ENCODE measurements at regions not wholly inside any gene's neighbourhood (a gene's known extent, or its start where the extent isn't known, plus 50 kb on each side); places are given as distances from the start of the nearest gene placed in this dataset.

DNA sequence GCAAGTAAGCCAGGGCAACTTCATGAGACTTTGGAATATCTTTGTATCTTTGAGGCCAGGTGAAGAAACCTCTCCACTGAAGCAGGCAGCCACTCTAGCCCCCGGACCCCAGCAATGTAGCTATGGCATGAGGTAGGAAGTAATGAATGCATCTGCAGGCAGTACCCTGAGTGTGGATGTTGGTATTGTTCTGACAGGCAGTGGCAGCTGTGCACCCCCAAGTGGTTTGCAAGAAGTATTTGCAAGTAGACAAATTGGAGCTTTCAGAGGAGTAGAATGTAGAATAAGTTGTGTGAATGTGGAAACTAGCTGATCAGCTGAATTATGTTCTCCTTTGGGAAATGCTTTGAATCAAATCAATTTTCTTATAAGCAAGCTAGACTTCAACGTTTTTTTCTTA is 194.4 kb upstream of the PGR start:
- no peaks in the 10 kb centered on the region for H3K9me3 ChIP-seq
- no peaks in the 10 kb centered on the region for H3K27me3 ChIP-seq
- no peak overlapping the region for H3K4me3 ChIP-seq

GRCh38 chr11:101321222-101321621 is 191.6 kb upstream of the PGR start:
- H3K36me3 ChIP-seq = no peaks in the 10 kb centered on the region
- DNase-seq = no peak
- H3K27me3 ChIP-seq = no peaks in the 10 kb centered on the region
- no peak overlapping the region for H3K4me3 ChIP-seq
- H3K9me3 ChIP-seq = no peaks in the 10 kb centered on the region

More for the DNA sequence above, 194.4 kb upstream of the PGR start:
- DNase-seq = no peak
- no peaks in the 10 kb centered on the region for H3K36me3 ChIP-seq

GRCh38 chr11:101306721-101307120 is 177.1 kb upstream of the PGR start:
- no peak overlapping the region for H3K4me3 ChIP-seq
- H3K36me3 ChIP-seq = no peaks in the 10 kb centered on the region
- no peak for DNase-seq
- no peaks in the 10 kb centered on the region for H3K9me3 ChIP-seq
- no peaks in the 10 kb centered on the region for H3K27me3 ChIP-seq

GRCh38 chr11:101305496-101305895 is 175.9 kb upstream of the PGR start:
- DNase-seq = no peak
- Histone ChIP-seq H3K4me3 (no peak overlapping the region), H3K27me3 (no peaks in the 10 kb centered on the region), H3K36me3 (no peaks in the 10 kb centered on the region), H3K9me3 (no peaks in the 10 kb centered on the region)

- no peak for DNase-seq
- Histone ChIP-seq H3K4me3 (no peak overlapping the region), H3K36me3 (no peaks in the 10 kb centered on the region), H3K9me3 (no peaks in the 10 kb centered on the region), H3K27me3 (no peaks in the 10 kb centered on the region)
These were observed 169.6 kb upstream of the PGR start for GRCh38 chr11:101299210-101299609.

DNA sequence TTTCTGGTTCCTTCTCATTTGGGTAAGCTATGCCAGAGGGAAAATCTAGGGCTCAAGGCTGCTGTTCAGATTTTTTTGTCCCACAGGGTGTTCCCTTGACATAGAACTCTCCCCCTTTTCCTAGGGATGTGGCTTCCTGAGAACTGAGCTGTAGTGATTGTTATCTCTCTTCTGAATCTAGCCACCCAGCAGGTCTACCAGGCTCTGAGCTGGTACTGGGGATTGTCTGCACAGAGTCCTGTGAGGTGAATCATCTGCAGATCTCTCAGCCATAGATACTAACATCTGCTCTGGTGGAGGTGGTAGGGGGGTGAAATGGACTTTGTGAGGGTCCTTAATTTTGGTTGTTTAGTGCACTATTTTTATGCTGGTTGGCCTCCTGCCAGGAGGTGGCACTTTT is 167.3 kb upstream of the PGR start:
- Histone ChIP-seq H3K4me3 (no peak overlapping the region), H3K27me3 (no peaks in the 10 kb centered on the region), H3K9me3 (no peaks in the 10 kb centered on the region), H3K36me3 (no peaks in the 10 kb centered on the region)
- no peak for DNase-seq

DNA sequence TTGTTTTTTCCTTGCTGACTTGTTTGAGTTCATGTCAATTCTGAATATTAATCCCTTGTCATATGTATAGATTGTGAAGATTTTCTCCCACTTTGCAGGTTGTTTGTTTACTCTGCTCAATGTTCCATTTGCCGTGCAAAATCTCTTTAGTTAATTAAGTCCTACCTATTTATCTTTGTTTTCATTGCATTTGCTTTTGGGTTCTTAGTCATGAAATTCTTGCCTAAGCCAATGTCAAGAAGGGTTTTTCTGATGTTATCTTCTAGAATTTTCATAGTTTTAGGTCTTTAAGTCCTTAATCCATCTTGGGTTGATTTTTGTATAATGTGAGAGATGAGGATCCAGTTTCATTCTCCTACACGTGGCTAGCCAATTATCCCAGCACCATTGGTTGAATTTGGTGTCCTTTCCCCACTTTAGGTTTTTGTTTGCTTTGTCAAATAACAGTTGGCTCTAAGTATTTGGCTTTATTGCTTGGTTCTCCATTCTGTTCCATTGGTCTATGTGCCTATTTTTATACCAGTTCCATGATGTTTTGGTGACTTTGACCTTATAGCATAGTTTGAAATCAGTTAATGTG is 163.1 kb upstream of the PGR start:
- DNase-seq = no peak
- no peaks in the 10 kb centered on the region for H3K27me3 ChIP-seq
- H3K36me3 ChIP-seq = no peaks in the 10 kb centered on the region

DNA sequence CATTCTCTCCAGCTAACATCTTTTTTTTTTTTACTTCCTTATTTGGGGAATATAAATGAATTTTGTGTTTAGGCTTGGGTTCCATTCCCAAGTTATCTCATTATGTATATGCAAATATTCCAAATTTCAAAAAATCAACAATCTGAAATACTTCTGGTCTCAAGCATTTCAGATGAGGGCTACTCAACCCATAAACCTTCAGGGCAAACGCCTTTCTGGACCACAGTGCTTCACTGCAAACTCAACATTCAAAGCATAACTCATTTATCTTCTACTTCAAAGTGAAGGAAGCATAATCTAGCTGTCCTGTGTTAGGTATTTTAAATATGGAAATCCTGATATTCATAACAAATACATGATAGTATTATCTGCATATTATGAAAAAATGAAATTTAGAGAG is 161.7 kb upstream of the PGR start:
- no peaks in the 10 kb centered on the region for H3K36me3 ChIP-seq
- DNase-seq = no peak
- no peak overlapping the region for H3K4me3 ChIP-seq
- no peaks in the 10 kb centered on the region for H3K27me3 ChIP-seq
- no peaks in the 10 kb centered on the region for H3K9me3 ChIP-seq

More for the DNA sequence above, 163.1 kb upstream of the PGR start:
- Histone ChIP-seq H3K9me3 (no peaks in the 10 kb centered on the region), H3K4me3 (no peak overlapping the region)

DNA sequence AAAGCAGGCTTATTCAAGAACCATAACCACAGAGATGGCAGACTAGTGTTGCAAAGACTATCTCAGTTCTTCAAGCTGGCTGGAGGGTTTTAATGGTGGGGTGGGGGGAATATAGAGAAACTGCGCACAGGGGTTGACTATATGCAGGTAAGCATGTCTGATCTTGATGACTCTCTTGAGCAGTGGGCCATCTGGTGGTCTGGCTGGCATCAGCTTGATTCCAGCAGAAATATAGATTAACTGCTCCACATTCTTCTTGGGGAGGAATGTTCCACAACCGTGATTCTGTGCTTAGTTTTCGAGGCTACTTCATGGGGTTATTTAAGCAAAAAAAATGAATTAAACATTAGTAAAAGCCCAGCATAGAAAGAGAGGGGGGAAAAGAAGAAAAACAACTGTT is 158.8 kb upstream of the PGR start:
- no peaks in the 10 kb centered on the region for H3K36me3 ChIP-seq
- no peak overlapping the region for H3K4me3 ChIP-seq
- no peak for DNase-seq
- no peaks in the 10 kb centered on the region for H3K9me3 ChIP-seq
- H3K27me3 ChIP-seq = no peaks in the 10 kb centered on the region

DNA sequence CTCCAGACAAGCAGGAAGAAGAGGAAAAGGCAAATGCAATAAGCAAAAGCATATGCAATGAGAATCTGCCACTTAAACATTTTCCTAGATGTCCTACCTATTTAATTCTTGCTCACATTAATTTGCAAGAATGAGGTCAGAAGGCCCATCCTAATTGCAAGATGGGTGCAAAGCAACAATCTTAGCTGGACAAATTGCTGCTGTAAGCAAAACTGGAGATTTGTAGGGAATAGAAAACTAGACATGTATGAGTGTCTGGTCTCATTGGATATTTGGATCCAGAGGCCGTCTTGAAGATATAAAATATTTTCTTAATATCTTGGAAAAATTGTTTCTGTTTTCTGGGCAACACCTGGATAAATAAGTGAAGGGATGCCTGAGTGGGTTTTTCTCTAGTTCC is 150.1 kb upstream of the PGR start:
- Histone ChIP-seq H3K27me3 (no peaks in the 10 kb centered on the region), H3K9me3 (no peaks in the 10 kb centered on the region), H3K4me3 (no peak overlapping the region), H3K36me3 (no peaks in the 10 kb centered on the region)
- DNase-seq = no peak

- Histone ChIP-seq H3K9me3 (no peaks in the 10 kb centered on the region), H3K36me3 (no peaks in the 10 kb centered on the region), H3K27me3 (no peaks in the 10 kb centered on the region), H3K4me3 (no peak overlapping the region)
- DNase-seq = no peak
These were observed 148.7 kb upstream of the PGR start for GRCh38 chr11:101278286-101278685.

DNA sequence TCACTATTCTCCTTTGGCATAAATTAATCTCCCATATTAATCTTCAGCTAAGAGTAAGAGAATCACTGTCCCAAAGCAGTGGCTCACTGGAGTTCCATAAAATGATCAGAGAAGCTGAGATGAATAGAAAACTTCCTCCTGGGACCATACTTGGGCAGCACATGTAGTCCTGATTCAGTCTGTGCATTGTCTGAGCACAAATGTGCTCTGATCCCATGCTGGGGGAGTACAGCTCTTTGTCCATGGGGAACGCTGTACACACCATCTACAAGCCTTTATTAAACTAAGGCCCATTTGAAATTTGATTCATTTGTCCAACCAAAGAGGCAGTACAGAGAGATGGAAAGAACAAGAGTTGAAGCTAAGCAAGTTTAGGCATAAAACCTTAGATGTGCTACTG is 147.4 kb upstream of the PGR start:
- H3K27me3 ChIP-seq = no peaks in the 10 kb centered on the region

DNA sequence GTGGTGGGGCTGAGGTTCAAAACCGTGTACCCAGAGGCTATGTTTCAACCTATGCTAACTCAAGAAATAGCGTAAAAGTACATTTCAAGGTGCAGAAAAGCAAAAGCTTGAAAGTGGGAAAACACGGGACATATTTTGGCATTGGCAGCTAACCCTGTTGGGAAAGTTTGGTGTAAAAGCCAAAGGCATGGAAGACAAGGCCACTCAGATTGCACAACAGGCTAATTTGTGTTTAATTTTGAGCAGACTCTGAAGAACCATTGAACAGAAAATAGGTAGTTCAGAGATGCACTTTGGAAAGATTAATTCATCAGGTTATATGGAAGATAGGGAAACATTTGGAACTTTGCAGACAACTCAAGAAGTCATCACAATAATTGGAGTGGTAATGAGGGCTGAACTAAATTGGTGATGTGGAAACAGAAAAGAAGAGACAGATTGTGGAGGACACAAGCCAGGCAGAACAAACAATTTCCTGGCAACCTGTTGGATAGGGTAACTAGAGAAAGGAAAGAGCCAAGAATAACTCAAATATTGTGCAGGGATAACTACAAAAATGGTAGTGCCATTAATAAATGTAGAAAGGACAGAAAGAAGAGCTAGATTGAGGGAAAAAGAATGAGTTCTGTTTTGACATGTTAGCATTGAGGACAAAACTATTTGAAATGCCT is 140.5 kb upstream of the PGR start:
- Histone ChIP-seq H3K4me3 (no peak overlapping the region), H3K27me3 (no peaks in the 10 kb centered on the region), H3K9me3 (no peaks in the 10 kb centered on the region), H3K36me3 (no peaks in the 10 kb centered on the region)
- DNase-seq = no peak

More for the DNA sequence above, 147.4 kb upstream of the PGR start:
- no peak for DNase-seq
- H3K4me3 ChIP-seq = no peak overlapping the region
- no peaks in the 10 kb centered on the region for H3K36me3 ChIP-seq
- H3K9me3 ChIP-seq = no peaks in the 10 kb centered on the region

- H3K36me3 ChIP-seq = no peaks in the 10 kb centered on the region
- no peak overlapping the region for H3K4me3 ChIP-seq
- H3K27me3 ChIP-seq = no peaks in the 10 kb centered on the region
- DNase-seq = no peak
- H3K9me3 ChIP-seq = no peaks in the 10 kb centered on the region
These were observed 139.8 kb upstream of the PGR start for GRCh38 chr11:101269390-101269789.

DNA sequence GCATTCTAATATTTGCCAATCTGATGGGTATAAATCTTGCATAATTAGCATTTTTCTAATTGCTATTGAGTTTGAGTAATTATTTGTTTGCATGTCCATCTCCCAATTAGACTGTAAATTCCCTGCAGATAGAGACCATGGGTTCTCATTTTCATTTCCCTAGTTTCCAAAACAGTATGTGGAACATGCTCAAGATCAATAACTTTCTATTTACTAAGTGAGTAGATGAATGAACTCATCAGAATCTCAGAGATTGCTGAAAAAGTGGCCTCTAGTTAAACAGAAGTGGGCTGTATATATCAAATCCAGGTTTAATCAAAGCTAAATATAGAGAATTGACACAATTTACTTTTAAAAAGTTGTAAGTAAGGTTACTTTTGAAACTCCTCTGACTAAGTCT is 138.0 kb upstream of the PGR start:
- no peaks in the 10 kb centered on the region for H3K27me3 ChIP-seq
- H3K9me3 ChIP-seq = no peaks in the 10 kb centered on the region
- DNase-seq = no peak
- H3K36me3 ChIP-seq = no peaks in the 10 kb centered on the region
- H3K4me3 ChIP-seq = no peak overlapping the region

GRCh38 chr11:101264306-101264705 is 134.7 kb upstream of the PGR start:
- no peak for DNase-seq

DNA sequence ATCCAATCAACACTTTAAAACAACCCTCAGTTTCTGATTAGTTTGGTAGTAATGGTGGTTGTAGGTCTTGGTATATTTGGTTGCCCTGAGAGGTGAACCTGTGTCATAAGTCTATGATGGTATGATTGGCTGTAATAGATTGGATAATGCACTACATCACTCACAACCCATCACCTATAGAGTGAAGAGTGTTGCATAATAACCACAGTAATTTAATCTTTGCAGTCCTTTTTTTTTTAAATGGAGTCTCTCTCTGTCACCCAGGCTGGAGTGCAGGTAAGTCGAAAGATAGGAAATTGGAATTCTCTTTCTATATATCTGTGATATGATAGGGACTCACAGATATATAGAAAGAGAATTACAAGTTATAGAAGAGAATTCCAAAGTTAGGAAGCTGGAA is 133.4 kb upstream of the PGR start:
- Histone ChIP-seq H3K36me3 (no peaks in the 10 kb centered on the region), H3K9me3 (no peaks in the 10 kb centered on the region), H3K27me3 (no peaks in the 10 kb centered on the region), H3K4me3 (no peak overlapping the region)
- DNase-seq = no peak

More at GRCh38 chr11:101264306-101264705, 134.7 kb upstream of the PGR start:
- Histone ChIP-seq H3K4me3 (no peak overlapping the region), H3K27me3 (no peaks in the 10 kb centered on the region), H3K36me3 (no peaks in the 10 kb centered on the region), H3K9me3 (no peaks in the 10 kb centered on the region)

- no peaks in the 10 kb centered on the region for H3K9me3 ChIP-seq
- no peak overlapping the region for H3K4me3 ChIP-seq
- no peaks in the 10 kb centered on the region for H3K36me3 ChIP-seq
- DNase-seq = no peak
- no peaks in the 10 kb centered on the region for H3K27me3 ChIP-seq
These were observed 132.6 kb upstream of the PGR start for GRCh38 chr11:101262258-101262657.
